Neutrophil (primary cell): ENCODE measurements at regions not wholly inside any gene's neighbourhood (a gene's known extent, or its start where the extent isn't known, plus 50 kb on each side); places are given as distances from the start of the nearest gene placed in this dataset.

ENCODE experiments used
- H3K27ac ChIP-seq: fragments of 200-600 bp; sonication (generic); 2 replicates; pipeline ENCODE4 v1.5.1; 2016; ENCODE audit warnings: mild to moderate bottlenecking, moderate library complexity
- H3K27me3 ChIP-seq: fragments of 200-600 bp; sonication (generic); 2 replicates; pipeline ENCODE4 v1.6.0; 2016; ENCODE audit warnings: mild to moderate bottlenecking
- H3K36me3 ChIP-seq: fragments of 200-600 bp; sonication (generic); 2 replicates; pipeline ENCODE4 v1.5.1; 2017
- H3K4me1 ChIP-seq, 2 experiments: fragments of 200-600 bp in 1 of 2; sonication (generic) in 1 of 2; 1 replicate in 1 of 2; 2 replicates in 1 of 2; pipeline versions ENCODE4 v1.5.1 to v1.6.1; 2013 to 2016; ENCODE audit warnings: low read depth in 1 of 2, low read length in 1 of 2, mild to moderate bottlenecking in 1 of 2, moderate library complexity in 1 of 2; ENCODE audit not compliant: control insufficient read depth in 1 of 2, insufficient read depth in 1 of 2
- H3K4me3 ChIP-seq, 2 experiments: fragments of 200-600 bp in 1 of 2; sonication (generic) in 1 of 2; 1 replicate in 1 of 2; 2 replicates in 1 of 2; pipeline ENCODE4 v1.5.1; 2013 to 2016; ENCODE audit warnings: low read depth in 1 of 2, low read length in 1 of 2, mild to moderate bottlenecking in 1 of 2, moderate library complexity in 1 of 2
- H3K9me3 ChIP-seq: fragments of 200-600 bp; sonication (generic); 2 replicates; pipeline ENCODE4 v1.5.1; 2016
- TF ChIP-seq, protein P1 (sequence below): fragments of 200-600 bp; sonication (generic); IDR thresholded peaks from 2 replicates; pipeline ENCODE4 v1.5.1; 2016; ENCODE audit warnings: antibody characterized with exemption

DNA sequence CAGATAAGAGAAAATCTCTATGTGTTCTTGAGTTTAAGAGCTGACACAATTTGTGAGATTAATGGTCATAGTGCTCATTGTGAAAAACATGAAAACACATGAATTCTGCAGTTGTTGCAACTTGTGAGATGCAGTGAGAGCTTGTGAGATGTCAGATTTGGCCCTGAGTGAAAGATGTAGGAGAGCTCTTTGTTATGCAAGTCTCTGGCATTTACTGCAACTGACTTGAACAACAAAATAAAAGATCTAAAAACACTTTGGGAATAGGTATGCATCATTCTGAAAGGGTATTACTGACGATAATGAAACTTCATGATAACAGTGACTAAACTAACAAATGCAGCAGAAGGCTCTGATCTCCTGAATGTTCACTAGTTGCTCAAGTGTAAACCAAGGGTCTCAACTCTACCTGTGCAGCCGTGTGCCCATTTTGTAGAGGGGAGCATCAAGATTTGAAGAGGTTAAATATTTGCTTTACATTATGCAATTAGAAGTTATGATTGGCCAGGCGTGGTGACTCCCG lies 50.8 kb upstream of the SMIM36 start:
- Histone ChIP-seq H3K27me3 (no peaks in the 10 kb centered on the region), H3K27ac (no peak overlapping the region), H3K36me3 (no peaks in the 10 kb centered on the region), H3K4me3 (no peak overlapping the region), H3K4me1 (no peaks in the 10 kb centered on the region), H3K9me3 (no peaks in the 10 kb centered on the region)
- TF ChIP-seq, protein P1, sequence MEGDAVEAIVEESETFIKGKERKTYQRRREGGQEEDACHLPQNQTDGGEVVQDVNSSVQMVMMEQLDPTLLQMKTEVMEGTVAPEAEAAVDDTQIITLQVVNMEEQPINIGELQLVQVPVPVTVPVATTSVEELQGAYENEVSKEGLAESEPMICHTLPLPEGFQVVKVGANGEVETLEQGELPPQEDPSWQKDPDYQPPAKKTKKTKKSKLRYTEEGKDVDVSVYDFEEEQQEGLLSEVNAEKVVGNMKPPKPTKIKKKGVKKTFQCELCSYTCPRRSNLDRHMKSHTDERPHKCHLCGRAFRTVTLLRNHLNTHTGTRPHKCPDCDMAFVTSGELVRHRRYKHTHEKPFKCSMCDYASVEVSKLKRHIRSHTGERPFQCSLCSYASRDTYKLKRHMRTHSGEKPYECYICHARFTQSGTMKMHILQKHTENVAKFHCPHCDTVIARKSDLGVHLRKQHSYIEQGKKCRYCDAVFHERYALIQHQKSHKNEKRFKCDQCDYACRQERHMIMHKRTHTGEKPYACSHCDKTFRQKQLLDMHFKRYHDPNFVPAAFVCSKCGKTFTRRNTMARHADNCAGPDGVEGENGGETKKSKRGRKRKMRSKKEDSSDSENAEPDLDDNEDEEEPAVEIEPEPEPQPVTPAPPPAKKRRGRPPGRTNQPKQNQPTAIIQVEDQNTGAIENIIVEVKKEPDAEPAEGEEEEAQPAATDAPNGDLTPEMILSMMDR = no peak

- no peaks in the 10 kb centered on the region for H3K9me3 ChIP-seq
- no peak overlapping the region for H3K4me3 ChIP-seq
- H3K27ac ChIP-seq = no peak overlapping the region
- no peaks in the 10 kb centered on the region for H3K4me1 ChIP-seq
- TF ChIP-seq, protein P1 = no peak
- H3K27me3 ChIP-seq = no peaks in the 10 kb centered on the region
- no peaks in the 10 kb centered on the region for H3K36me3 ChIP-seq
Observed at GRCh38 chr17:55561316-55561972, 50.2 kb upstream of the SMIM36 start.
